Psoas muscle (tissue), 7 donors: ENCODE measurements at regions not wholly inside any gene's neighbourhood (a gene's known extent, or its start where the extent isn't known, plus 50 kb on each side); places are given as distances from the start of the nearest gene placed in this dataset.
"Not testable (repeated sequence)": the region's sequence is repeated elsewhere in the genome, so short reads cannot be mapped to it uniquely, and the experiment has no call there.

Experiments
- ATAC-seq, 4 donors: fragments of 200-7000 bp; cut with Tn5 transposase; one replicate each; pipeline ENCODE4 v1.9.1; 2020; ENCODE audit warnings: moderate library complexity in 3 of 4, mild to moderate bottlenecking in 2 of 4
- DNase-seq, 2 donors: peaks; one replicate each; pipeline ENCODE4 v3.0.0-alpha.2; 2020
- H3K27ac ChIP-seq: fragments of 200-600 bp; one replicate; pipeline ENCODE4 v1.8.0; 2022
- H3K27me3 ChIP-seq, 3 donors: fragments of 200-600 bp in 1 of 3; one replicate each; pipeline versions ENCODE4 v1.6.1 to v1.8.0; 2013 to 2022; ENCODE audit warnings: low read length in 2 of 3, mild to moderate bottlenecking in 2 of 3, moderate library complexity in 1 of 3; ENCODE audit not compliant: insufficient read depth in 3 of 3
- H3K36me3 ChIP-seq, 2 donors: fragments of 200-600 bp in 1 of 2; one replicate each; pipeline versions ENCODE4 v1.6.1 to v1.8.0; 2013 to 2022; ENCODE audit warnings: low read depth in 1 of 2, mild to moderate bottlenecking in 1 of 2, moderate library complexity in 1 of 2; ENCODE audit not compliant: insufficient read depth in 1 of 2
- H3K4me1 ChIP-seq: fragments of 200-600 bp; one replicate; pipeline ENCODE4 v1.8.0; 2022
- H3K4me3 ChIP-seq: fragments of 200-600 bp; one replicate; pipeline ENCODE4 v1.8.0; 2022; ENCODE audit warnings: mild to moderate bottlenecking
- H3K9me3 ChIP-seq: fragments of 200-600 bp; one replicate; pipeline ENCODE4 v1.8.0; 2022
- WGBS, 3 donors: extraction: QIAGEN DNeasy Blood & Tissue Kit; methylation state at CpG; one replicate each; pipeline versions ENCODE4 v1.1.6 to v1.1.7; 2013; 5-methylcytosine and 5-hydroxymethylcytosine counted together
- intact Hi-C, 2 donors: fragments of 100-400 bp; cut with DNase I; formaldehyde crosslinking; loops; one replicate each; pipeline versions ENCODE4 v1.11.0 to v1.14.2; 2022
- TF ChIP-seq, protein P1 (sequence below): fragments of 200-600 bp; IDR thresholded peaks from one replicate; pipeline ENCODE4 v1.8.0; 2022; ENCODE audit warnings: antibody characterized with exemption
- donor health status: healthy with polysubstance abuse.
- donor health status: DM: no; HTN: no; CAD: no; lungs with moderate emphysema.
- donor health status: Bipolar disorder and iron deficiency.
- donor health status: healthy.
- donor health status: DM: yes; HTN: yes; CAD: no.
- donor health status: DM: no; HTN: no; CAD: no.
- donor health status: DM: yes; HTN: yes; CAD: no.

DNA sequence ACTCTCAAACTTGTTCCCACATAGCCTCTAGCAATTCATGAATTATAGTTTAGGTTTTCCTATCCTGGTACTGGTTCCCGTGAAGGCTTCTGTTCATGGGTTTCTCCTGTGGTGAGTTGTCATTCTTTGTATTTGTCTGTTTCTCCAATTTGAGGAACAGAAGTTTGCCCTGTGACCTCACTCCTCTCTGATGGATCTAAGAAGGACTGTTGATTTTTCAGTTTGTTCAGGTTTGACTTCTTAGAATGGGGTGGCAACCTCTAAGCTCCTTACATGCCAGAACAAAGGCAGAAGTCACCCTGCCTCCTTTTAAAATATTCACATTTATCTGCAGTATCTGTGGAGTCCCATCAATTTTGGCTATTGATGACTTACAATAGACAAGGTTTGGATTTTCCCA lies 354.0 kb downstream of the SPRY2 start:
- Histone ChIP-seq H3K36me3 (no peaks in the 10 kb centered on the region), H3K9me3 (no peaks in the 10 kb centered on the region), H3K4me3 (no peak overlapping the region), H3K4me1 (no peaks in the 10 kb centered on the region), H3K27ac (no peak overlapping the region), H3K27me3 (no peaks in the 10 kb centered on the region)
- ATAC-seq, result no peak
- TF ChIP-seq, protein P1, sequence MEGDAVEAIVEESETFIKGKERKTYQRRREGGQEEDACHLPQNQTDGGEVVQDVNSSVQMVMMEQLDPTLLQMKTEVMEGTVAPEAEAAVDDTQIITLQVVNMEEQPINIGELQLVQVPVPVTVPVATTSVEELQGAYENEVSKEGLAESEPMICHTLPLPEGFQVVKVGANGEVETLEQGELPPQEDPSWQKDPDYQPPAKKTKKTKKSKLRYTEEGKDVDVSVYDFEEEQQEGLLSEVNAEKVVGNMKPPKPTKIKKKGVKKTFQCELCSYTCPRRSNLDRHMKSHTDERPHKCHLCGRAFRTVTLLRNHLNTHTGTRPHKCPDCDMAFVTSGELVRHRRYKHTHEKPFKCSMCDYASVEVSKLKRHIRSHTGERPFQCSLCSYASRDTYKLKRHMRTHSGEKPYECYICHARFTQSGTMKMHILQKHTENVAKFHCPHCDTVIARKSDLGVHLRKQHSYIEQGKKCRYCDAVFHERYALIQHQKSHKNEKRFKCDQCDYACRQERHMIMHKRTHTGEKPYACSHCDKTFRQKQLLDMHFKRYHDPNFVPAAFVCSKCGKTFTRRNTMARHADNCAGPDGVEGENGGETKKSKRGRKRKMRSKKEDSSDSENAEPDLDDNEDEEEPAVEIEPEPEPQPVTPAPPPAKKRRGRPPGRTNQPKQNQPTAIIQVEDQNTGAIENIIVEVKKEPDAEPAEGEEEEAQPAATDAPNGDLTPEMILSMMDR, result no peak
- no peak for DNase-seq
- 96 to 97% (median 97%) methylated on average over 1 of the region's 1 CpG for WGBS, 3 donors
- intact Hi-C loops, result no loop called here

DNA sequence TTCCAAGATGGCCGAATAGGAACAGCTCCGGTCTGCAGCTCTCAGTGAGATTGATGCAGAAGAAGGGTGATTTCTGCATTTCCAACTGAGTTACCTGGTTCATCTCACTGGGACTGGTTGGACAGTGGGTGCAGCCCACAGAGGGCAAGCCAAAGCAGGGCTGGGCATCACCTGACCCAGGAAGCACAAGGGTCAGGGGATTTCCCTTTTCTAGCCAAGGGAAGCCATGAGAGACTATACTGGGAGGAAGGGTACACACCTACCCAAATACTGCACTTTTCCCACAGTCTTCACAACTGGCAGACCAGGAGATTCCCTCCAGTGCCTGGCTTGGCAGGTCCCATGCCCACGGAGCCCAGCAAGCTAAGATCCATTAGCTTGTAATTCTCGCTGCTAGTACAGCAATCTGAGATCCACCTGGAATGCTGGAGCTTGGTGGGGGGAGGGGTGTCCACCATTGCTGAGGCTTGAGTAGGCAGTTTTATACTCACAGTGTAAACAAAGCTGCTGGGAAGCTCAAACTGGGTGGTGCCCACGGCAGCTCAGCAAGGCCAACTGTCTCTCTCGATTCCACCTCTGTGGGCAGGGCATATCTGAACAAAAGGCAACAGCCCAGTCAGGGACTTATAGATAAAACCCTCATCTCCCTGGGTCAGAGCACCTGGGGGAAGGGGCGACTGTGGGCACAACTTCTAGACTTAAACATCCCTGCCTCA lies 365.8 kb downstream of the SPRY2 start:
- H3K27ac ChIP-seq, H3K27me3 ChIP-seq, ATAC-seq, H3K4me3 ChIP-seq, H3K4me1 ChIP-seq, H3K9me3 ChIP-seq, H3K36me3 ChIP-seq, intact Hi-C loops: not testable (repeated sequence)
- peak in 1 of 2 donors; percentile 34 for DNase-seq
- WGBS, 3 donors, result 68 to 89% (median 73%) methylated on average over 7 of the region's 7 CpGs

DNA sequence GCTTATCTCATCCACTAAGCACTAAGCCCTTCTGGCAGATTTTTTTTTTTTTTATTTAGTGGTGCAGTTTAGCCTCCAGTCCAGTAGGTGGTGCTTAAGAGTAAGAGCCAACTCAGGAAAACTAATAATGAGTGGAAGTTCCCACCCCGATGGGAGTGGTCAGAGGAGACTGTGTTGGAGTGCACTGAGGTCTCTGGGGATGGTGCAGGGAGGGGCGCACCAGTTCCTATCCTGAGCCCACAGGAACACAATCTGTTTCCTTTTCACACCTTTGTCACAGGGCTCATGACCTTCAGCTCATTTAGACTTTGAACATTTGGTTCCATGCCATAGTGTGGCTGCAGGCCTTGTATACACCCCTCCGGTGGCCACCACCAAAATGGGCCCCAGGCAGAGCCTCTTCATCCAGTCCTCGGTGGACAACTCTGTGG lies 367.4 kb downstream of the SPRY2 start:
- Histone ChIP-seq H3K4me3 (no peak overlapping the region), H3K9me3 (no peaks in the 10 kb centered on the region), H3K4me1 (peaks cover 4% of the 10 kb centered on the region), H3K36me3 (no peaks in the 10 kb centered on the region), H3K27me3 (no peaks in the 10 kb centered on the region), H3K27ac (no peak overlapping the region)
- ATAC-seq (peak in 3 of 4 donors; percentile 42 to 54 (median 52)), DNase-seq (peak in 1 of 2 donors; percentile 18)
- whole genome bisulfite sequencing, 3 donors, result 71 to 77% (median 77%) methylated on average over 4 of the region's 4 CpGs
- intact Hi-C loops, result no loop called here
- TF ChIP-seq, protein P1, result peak; percentile 42

DNA sequence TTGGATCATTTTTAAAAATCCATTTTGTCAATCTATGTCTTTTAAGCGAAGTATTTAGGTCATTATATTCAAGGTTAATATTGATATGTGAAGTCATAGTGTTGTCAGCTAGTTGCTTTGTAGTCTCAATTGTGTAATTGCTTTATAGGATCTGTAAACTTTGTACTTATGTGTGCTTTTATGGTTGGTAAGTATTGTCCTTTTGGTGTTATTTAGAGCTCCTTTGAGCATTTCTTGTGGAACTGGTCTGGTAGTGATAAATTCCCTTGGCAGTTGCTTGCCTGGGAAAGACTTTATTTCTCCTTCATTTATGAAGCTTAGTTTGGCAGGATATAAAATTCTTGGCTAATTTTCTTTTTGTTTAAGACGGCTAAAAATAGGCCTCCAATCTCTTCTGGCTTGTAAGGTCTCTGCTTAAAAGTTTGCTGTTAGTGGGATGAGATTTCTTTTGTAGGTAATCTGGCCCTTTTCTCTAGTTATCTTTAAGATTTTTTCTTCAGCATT lies 368.8 kb downstream of the SPRY2 start:
- intact Hi-C loops, result no loop called here
- no peaks in the 10 kb centered on the region for H3K36me3 ChIP-seq
- TF ChIP-seq, protein P1, result no peak
- no peak overlapping the region for H3K4me3 ChIP-seq
- H3K27ac ChIP-seq, result no peak overlapping the region
- no peak for DNase-seq
- H3K4me1 ChIP-seq, result peaks cover 4% of the 10 kb centered on the region
- no peaks in the 10 kb centered on the region for H3K9me3 ChIP-seq
- 87 to 96% (median 87%) methylated on average over 2 of the region's 2 CpGs for WGBS, 3 donors
- H3K27me3 ChIP-seq, result no peaks in the 10 kb centered on the region
- no peak for ATAC-seq

DNA sequence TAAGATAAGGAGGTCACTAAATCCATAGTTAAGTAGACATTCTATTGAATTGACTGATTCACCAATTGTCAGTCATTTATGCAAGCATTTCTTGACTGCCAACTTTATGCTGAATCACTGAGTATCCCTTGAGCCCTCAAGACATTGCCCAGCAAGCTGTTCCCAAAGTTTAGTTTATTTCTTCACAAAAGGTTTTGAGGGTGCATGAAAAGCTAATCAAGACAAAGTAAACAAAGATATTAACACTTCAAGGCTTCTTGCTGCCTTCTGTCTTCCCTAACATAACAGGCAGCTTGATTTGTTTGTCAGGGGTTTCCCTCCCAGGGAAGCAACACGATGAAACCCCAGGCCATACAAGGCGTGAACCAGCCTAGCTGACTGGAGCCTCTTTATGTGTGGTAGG lies 374.4 kb downstream of the SPRY2 start:
- intact Hi-C loops, result no loop called here
- Histone ChIP-seq H3K9me3 (no peaks in the 10 kb centered on the region), H3K4me1 (no peaks in the 10 kb centered on the region), H3K36me3 (no peaks in the 10 kb centered on the region), H3K27ac (no peak overlapping the region), H3K27me3 (no peaks in the 10 kb centered on the region), H3K4me3 (no peak overlapping the region)
- DNase-seq, result no peak
- ATAC-seq, result no peak
- TF ChIP-seq, protein P1, result no peak
- WGBS, 3 donors, result 55 to 58% (median 56%) methylated on average over 2 of the region's 2 CpGs
